ENCODE measurements at regions not wholly inside any gene's neighbourhood (a gene's known extent, or its start where the extent isn't known, plus 50 kb on each side); places are given as distances from the start of the nearest gene placed in this dataset.

GRCh38 chr7:13032084-13032483 is 344.7 kb downstream of the ARL4A start:
- H3K4me3 ChIP-seq (ENCODE audit: low read depth, poor library complexity, severe bottlenecking), result no peak overlapping the region
- TF ChIP-seq CTCF (IDR thresholded peaks at IDR 0.05), result no peak
- TF ChIP-seq POLR2A (IDR thresholded peaks at IDR 0.05), result no peak
- 82 to 86% methylated on average over 2 of the region's 2 CpGs for WGBS, 2 donors
- intact Hi-C loops (cut with DNase I; ENCODE audit: low total_unique reads), result loop anchor here (5.0 kb wide), 1 partner anchor 215 kb away; no protein-coding TSS in a partner anchor
- DNase-seq (ENCODE audit: low spot score in 2 of 2), result no peak

- no peak for TF ChIP-seq POLR2A (IDR thresholded peaks at IDR 0.05)
- no peak for TF ChIP-seq CTCF (IDR thresholded peaks at IDR 0.05)
- DNase-seq (ENCODE audit: low spot score in 2 of 2), result no peak
- 44 to 45% methylated on average over 2 of the region's 2 CpGs for WGBS, 2 donors
- intact Hi-C loops (cut with DNase I; ENCODE audit: low total_unique reads), result loop anchor here (5.0 kb wide), 1 partner anchor 215 kb away; no protein-coding TSS in a partner anchor
- H3K4me3 ChIP-seq (ENCODE audit: low read depth, poor library complexity, severe bottlenecking), result no peak overlapping the region
Measured at GRCh38 chr7:13032576-13032975, 345.1 kb downstream of the ARL4A start.

GRCh38 chr7:13034693-13035092 is 347.3 kb downstream of the ARL4A start:
- WGBS, 2 donors, result 96 to 100% methylated on average over 1 of the region's 1 CpG
- intact Hi-C loops (cut with DNase I; ENCODE audit: low total_unique reads), result loop anchor here (5.0 kb wide), 1 partner anchor 213 kb away; no protein-coding TSS in a partner anchor
- no peak for DNase-seq (ENCODE audit: low spot score in 2 of 2)
- TF ChIP-seq POLR2A (IDR thresholded peaks at IDR 0.05) (no peak), CTCF (IDR thresholded peaks at IDR 0.05) (no peak)
- H3K4me3 ChIP-seq (ENCODE audit: low read depth, poor library complexity, severe bottlenecking), result no peak overlapping the region

GRCh38 chr7:13035233-13035632 is 347.8 kb downstream of the ARL4A start:
- intact Hi-C loops (cut with DNase I; ENCODE audit: low total_unique reads), result no loop called here
- TF ChIP-seq POLR2A (IDR thresholded peaks at IDR 0.05) (no peak), CTCF (IDR thresholded peaks at IDR 0.05) (no peak)
- DNase-seq (ENCODE audit: low spot score in 2 of 2), result no peak
- WGBS, 2 donors, result 86 to 96% methylated on average over 4 of the region's 4 CpGs
- H3K4me3 ChIP-seq (ENCODE audit: low read depth, poor library complexity, severe bottlenecking), result no peak overlapping the region

- intact Hi-C loops (cut with DNase I; ENCODE audit: low total_unique reads), result no loop called here
- no peak for DNase-seq (ENCODE audit: low spot score in 2 of 2)
- no peak overlapping the region for H3K4me3 ChIP-seq (ENCODE audit: low read depth, poor library complexity, severe bottlenecking)
- TF ChIP-seq POLR2A (IDR thresholded peaks at IDR 0.05) (no peak), CTCF (IDR thresholded peaks at IDR 0.05) (no peak)
Measured at GRCh38 chr7:13036256-13036780, 348.9 kb downstream of the ARL4A start.

GRCh38 chr7:13037216-13037615 is 349.8 kb downstream of the ARL4A start:
- TF ChIP-seq CTCF (IDR thresholded peaks at IDR 0.05) (no peak), POLR2A (IDR thresholded peaks at IDR 0.05) (no peak)
- DNase-seq (ENCODE audit: low spot score in 2 of 2), result no peak
- no peak overlapping the region for H3K4me3 ChIP-seq (ENCODE audit: low read depth, poor library complexity, severe bottlenecking)
- 0 to 27% methylated on average over 1 of the region's 1 CpG for WGBS, 2 donors
- intact Hi-C loops (cut with DNase I; ENCODE audit: low total_unique reads), result no loop called here
